SK-N-SH (cell line): ENCODE measurements at regions not wholly inside any gene's neighbourhood (a gene's known extent, or its start where the extent isn't known, plus 50 kb on each side); places are given as distances from the start of the nearest gene placed in this dataset.

Experiments used
- CTCF ChIA-PET: fragments of 300-600, 350-600 bp; formaldehyde crosslinking; extraction: SDS; loops from one replicate; lab custom pipeline; 2021; lab: Yijun Ruan, JAX
- POLR2A ChIA-PET: fragments of 350-600 bp; sonication (Branson Sonifier 250); formaldehyde crosslinking; extraction: SDS; loops from one replicate; lab custom pipeline; 2020; ENCODE audit warnings: antibody characterized with exemption, inconsistent platforms; lab: Yijun Ruan, JAX
- DNase-seq: peaks from one replicate; pipeline ENCODE4 v3.0.0; 2012
- H2AFZ ChIP-seq: fragments of 200-600 bp; sonication (generic); 2 replicates; pipeline ENCODE4 v1.8.1; 2016; ENCODE audit warnings: antibody characterized with exemption, mild to moderate bottlenecking, low read depth
- H3F3A ChIP-seq: fragments of 200-600 bp; sonication (generic); replicated peaks from 2 replicates; pipeline ENCODE3; 2016; ENCODE audit warnings: antibody characterized with exemption, mild to moderate bottlenecking; ENCODE audit not compliant: insufficient read depth
- H3K27ac ChIP-seq, 2 experiments: fragments of 200-500 bp in 1 of 2; fragments of 200-600 bp in 1 of 2; sonication (Bioruptor generic) in 1 of 2; sonication (generic), shearing (Covaris generic) in 1 of 2; 2 replicates each; pipeline versions ENCODE4 v1.5.1 to v1.6.1; 2014 to 2016; ENCODE audit warnings: low read depth in 2 of 2, inconsistent platforms in 1 of 2, low read length in 1 of 2, mild to moderate bottlenecking in 1 of 2, mixed read lengths in 1 of 2
- H3K27me3 ChIP-seq: fragments of 200-600 bp; sonication (generic), shearing (Covaris generic); 2 replicates; pipeline ENCODE4 v1.6.1; 2016; ENCODE audit warnings: mixed run types; ENCODE audit not compliant: insufficient read depth
- H3K36me3 ChIP-seq, 2 experiments: fragments of 200-500 bp in 1 of 2; fragments of 200-600 bp in 1 of 2; sonication (Bioruptor generic) in 1 of 2; sonication (generic) in 1 of 2; replicated peaks in 1 of 2; 2 replicates each; pipeline versions ENCODE3 to v1.5.1; 2014 to 2016; ENCODE audit warnings: low read length in 1 of 2, mild to moderate bottlenecking in 1 of 2; ENCODE audit not compliant: insufficient read depth in 2 of 2, control insufficient read depth in 1 of 2
- H3K4me1 ChIP-seq, 2 experiments: fragments of 200-500 bp in 1 of 2; fragments of 200-600 bp in 1 of 2; sonication (Bioruptor generic) in 1 of 2; sonication (generic), shearing (Covaris generic) in 1 of 2; 2 replicates each; pipeline versions ENCODE4 v1.5.1 to v1.6.1; 2014 to 2016; ENCODE audit warnings: low read depth in 1 of 2, low read length in 1 of 2, mixed run types in 1 of 2; ENCODE audit not compliant: insufficient read depth in 2 of 2, control insufficient read depth in 1 of 2
- H3K4me2 ChIP-seq: fragments of 200-600 bp; sonication (generic), shearing (Covaris generic); 2 replicates; pipeline ENCODE4 v1.6.1; 2017; ENCODE audit warnings: mixed run types
- H3K4me3 ChIP-seq, 2 experiments: fragments of 200-500 bp in 1 of 2; fragments of 200-600 bp in 1 of 2; sonication (Bioruptor generic) in 1 of 2; sonication (generic), shearing (Covaris generic) in 1 of 2; 2 replicates each; pipeline versions ENCODE4 v1.5.1 to v1.8.1; 2014 to 2016; ENCODE audit warnings: low read depth in 2 of 2, inconsistent platforms in 1 of 2, low read length in 1 of 2, mild to moderate bottlenecking in 1 of 2, mixed read lengths in 1 of 2, moderate library complexity in 1 of 2
- H3K79me2 ChIP-seq: fragments of 200-600 bp; sonication (generic); 2 replicates; pipeline ENCODE4 v1.8.1; 2017; ENCODE audit warnings: mild to moderate bottlenecking; ENCODE audit not compliant: insufficient read depth
- H3K9ac ChIP-seq: fragments of 200-600 bp; sonication (generic); 2 replicates; pipeline ENCODE4 v1.6.1; 2017; ENCODE audit warnings: mixed run types
- H3K9me2 ChIP-seq: fragments of 200-600 bp; sonication (generic); 2 replicates; pipeline ENCODE4 v1.6.1; 2017; ENCODE audit warnings: mixed run types
- H3K9me3 ChIP-seq: fragments of 200-600 bp; sonication (generic); 2 replicates; pipeline ENCODE4 v1.6.1; 2017; ENCODE audit warnings: mixed run types, mild to moderate bottlenecking, moderate library complexity
- H4K20me1 ChIP-seq: fragments of 200-600 bp; sonication (generic); 2 replicates; pipeline ENCODE4 v1.6.1; 2017; ENCODE audit warnings: mild to moderate bottlenecking, mixed run types; ENCODE audit not compliant: insufficient read depth
- EP300 ChIP-seq, 2 experiments: IDR thresholded peaks; 2 replicates each; pipeline versions ENCODE4 v1.4.0 to v1.6.1; 2012; ENCODE audit warnings: borderline replicate concordance in 1 of 2, low read depth in 1 of 2, low read length in 1 of 2
- FOXM1 ChIP-seq: IDR thresholded peaks from 2 replicates; pipeline ENCODE4 v1.4.0; 2012; ENCODE audit warnings: low read depth, mild to moderate bottlenecking
- GATA2 ChIP-seq: sonication (generic); formaldehyde crosslinking; IDR thresholded peaks from 2 replicates; pipeline ENCODE4 v1.5.0; 2020; ENCODE audit warnings: mild to moderate bottlenecking, missing genetic modification reagents
- IRF3 ChIP-seq: fragments of 150-350 bp; IDR thresholded peaks from 2 replicates; pipeline ENCODE4 v1.6.1; 2016; ENCODE audit warnings: mild to moderate bottlenecking, low read depth, low read length
- JUND ChIP-seq: IDR thresholded peaks from 2 replicates; pipeline ENCODE4 v1.4.0; 2012
- MXI1 ChIP-seq: IDR thresholded peaks from 2 replicates; pipeline ENCODE4 v1.6.1; 2012; ENCODE audit warnings: mild to moderate bottlenecking, low read depth, low read length, improper control_type of control experiment
- POLR2AphosphoS5 ChIP-seq: IDR thresholded peaks from 2 replicates; pipeline ENCODE4 v1.6.1; 2012; ENCODE audit warnings: low read depth, low read length
- RAD21 ChIP-seq: IDR thresholded peaks from 2 replicates; pipeline ENCODE4 v1.6.1; 2012; ENCODE audit warnings: mild to moderate bottlenecking, low read length
- REST ChIP-seq: IDR thresholded peaks from 2 replicates; pipeline ENCODE4 v1.6.1; 2012; ENCODE audit warnings: mild to moderate bottlenecking, low read depth, low read length, moderate library complexity
- TAF1 ChIP-seq: IDR thresholded peaks from 2 replicates; pipeline ENCODE4 v1.6.1; 2012; ENCODE audit warnings: low read depth, mild to moderate bottlenecking, low read length, moderate library complexity, borderline replicate concordance
- TCF12 ChIP-seq: IDR thresholded peaks from 2 replicates; pipeline ENCODE4 v1.4.0; 2012
- TEAD4 ChIP-seq: IDR thresholded peaks from 2 replicates; pipeline ENCODE4 v1.4.0; 2012; ENCODE audit warnings: mild to moderate bottlenecking, borderline replicate concordance; ENCODE audit not compliant: insufficient read depth
- USF1 ChIP-seq: IDR thresholded peaks from 2 replicates; pipeline ENCODE4 v1.4.0; 2012; ENCODE audit warnings: low read depth, borderline replicate concordance
- USF2 ChIP-seq: fragments of 150-350 bp; IDR thresholded peaks from 2 replicates; pipeline ENCODE4 v1.6.1; 2017; ENCODE audit warnings: antibody characterized with exemption, low read length, low read depth, borderline replicate concordance
- YY1 ChIP-seq: IDR thresholded peaks from 2 replicates; pipeline ENCODE4 v1.4.0; 2012; ENCODE audit warnings: low read depth, mild to moderate bottlenecking
- ZBTB33 ChIP-seq: IDR thresholded peaks from 2 replicates; pipeline ENCODE4 v1.4.0; 2012; ENCODE audit warnings: low read depth, borderline replicate concordance
- WGBS: methylation state at CpG from one replicate; pipeline ENCODE4 v1.1.6; 2017; ENCODE audit warnings: low lambda C conversion rate; 5-methylcytosine and 5-hydroxymethylcytosine counted together

- TF ChIP-seq MXI1 (no peak), JUND (no peak), REST (no peak), POLR2AphosphoS5 (no peak), USF2 (no peak), TEAD4 (no peak), EP300 (IDR thresholded peaks at IDR 0.05; ENCODE audit: borderline replicate concordance in 1 of 2, low read depth in 1 of 2, low read length in 1 of 2) (no peak), ZBTB33 (no peak), RAD21 (no peak), USF1 (no peak), GATA2 (CRISPR knock-in tag) (no peak), YY1 (no peak), FOXM1 (no peak), TCF12 (no peak), TAF1 (no peak), IRF3 (no peak)
- Histone ChIP-seq H3F3A (no peaks in the 10 kb centered on the region), H3K27me3 (no peaks in the 10 kb centered on the region), H3K4me1 (no peaks in the 10 kb centered on the region), H3K9me3 (no peaks in the 10 kb centered on the region), H3K27ac (no peak overlapping the region), H3K36me3 (no peaks in the 10 kb centered on the region), H3K9ac (no peak overlapping the region), H4K20me1 (no peaks in the 10 kb centered on the region), H3K4me3 (no peak overlapping the region), H2AFZ (no peak overlapping the region), H3K4me2 (no peak overlapping the region), H3K79me2 (no peaks in the 10 kb centered on the region), H3K9me2 (no peaks in the 10 kb centered on the region)
- 55% methylated on average over 3 of the region's 3 CpGs for WGBS
- DNase-seq, result no peak
- POLR2A ChIA-PET, result no interaction called here
- CTCF ChIA-PET, result no interaction called here
These were observed 1203.9 kb downstream of the AMY1C start for GRCh38 chr1:104953555-104953954.
